ENCODE measurements at regions not wholly inside any gene's neighbourhood (a gene's known extent, or its start where the extent isn't known, plus 50 kb on each side); places are given as distances from the start of the nearest gene placed in this dataset.

DNA sequence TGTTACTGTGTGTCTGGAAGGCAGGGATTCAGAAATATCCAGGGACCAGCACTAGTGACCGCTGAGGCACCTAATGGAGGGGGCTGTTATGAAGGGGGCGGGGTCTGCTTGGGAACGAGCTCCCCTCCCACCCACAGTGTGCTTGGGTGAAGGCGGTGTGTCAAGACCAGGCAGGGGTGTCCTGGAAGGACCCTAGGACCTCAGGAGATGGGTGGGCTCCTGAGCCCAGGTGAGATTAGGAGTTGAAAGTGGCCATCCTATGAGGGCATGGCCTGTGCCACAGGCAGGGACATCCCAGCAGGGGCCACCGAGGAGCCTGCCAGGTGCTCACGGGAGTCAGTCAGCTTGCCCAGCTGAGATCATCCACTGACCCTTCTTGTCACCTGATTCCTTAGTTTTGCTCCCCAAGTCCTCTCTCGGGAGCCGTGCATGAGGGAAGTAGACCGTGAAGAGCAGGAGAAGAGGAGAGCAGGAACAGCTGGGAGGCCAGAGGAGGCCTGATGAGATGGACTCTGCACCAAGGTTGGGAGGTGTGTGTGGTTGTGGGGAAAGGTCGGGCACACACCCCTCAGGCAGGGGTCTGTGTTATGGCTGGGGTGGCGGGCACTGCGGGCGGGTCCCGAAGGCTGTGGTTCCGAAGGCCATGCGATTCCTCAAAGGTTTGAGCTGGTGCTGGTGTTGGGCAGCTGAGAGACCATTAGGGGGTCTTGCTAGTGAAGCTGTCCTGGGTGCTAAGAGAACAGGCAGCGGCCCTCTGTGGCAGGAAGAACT, 180.9 kb upstream of the HS6ST1 start:
- DNase-seq (ENCODE audit: low read depth, low spot score), result no peak
- Histone ChIP-seq H3K79me2 (ENCODE audit: control insufficient read depth, insufficient read depth, low read length) (no peaks in the 10 kb centered on the region), H3K4me2 (ENCODE audit: insufficient read depth, low read length) (no peak overlapping the region), H3K4me1 (ENCODE audit: control insufficient read depth, extremely low read depth, insufficient read depth, low read length) (no peaks in the 10 kb centered on the region), H3K9ac (replicated peaks; ENCODE audit: extremely low read depth, insufficient read depth, low read length) (no peak overlapping the region), H3K27me3 (ENCODE audit: control insufficient read depth in 2 of 2, insufficient read depth in 2 of 2, low read length in 2 of 2) (peaks cover 0 to under 1% of the 10 kb centered on the region in 2 experiments), H3K36me3 (ENCODE audit: control insufficient read depth in 2 of 2, extremely low read depth in 1 of 2, insufficient read depth in 2 of 2, low read length in 2 of 2) (no peaks in the 10 kb centered on the region), H4K20me1 (replicated peaks; ENCODE audit: control insufficient read depth, extremely low read depth, insufficient read depth, low read length) (no peaks in the 10 kb centered on the region), H3K9me3 (replicated peaks; ENCODE audit: control insufficient read depth, insufficient read depth, low read length) (no peaks in the 10 kb centered on the region), H3K27ac (ENCODE audit: insufficient read depth, low read depth, low read length) (no peak overlapping the region), H2AFZ (ENCODE audit: low read depth, low read length) (no peak overlapping the region), H3K4me3 (replicated peaks in 1 of 3; ENCODE audit: insufficient read depth in 1 of 3, low read depth in 1 of 3, low read length in 3 of 3) (no peak overlapping the region), H3K9me1 (replicated peaks; ENCODE audit: control insufficient read depth, extremely low read depth, insufficient read depth, low read length) (no peaks in the 10 kb centered on the region)
- dilution Hi-C loops (cut with MboI; ENCODE audit: extremely low pct_ligation_motif_present, low sequenced_read_pairs) (no loop called here), intact Hi-C loops (cut with micrococcal nuclease) (no loop called here)
- ChIA-PET POLR2A (no interaction called here), CTCF (no interaction called here)
- no TSS peak for BruUV-seq (replicated peaks)
- no peak for FAIRE-seq
- TF ChIP-seq, protein P1, sequence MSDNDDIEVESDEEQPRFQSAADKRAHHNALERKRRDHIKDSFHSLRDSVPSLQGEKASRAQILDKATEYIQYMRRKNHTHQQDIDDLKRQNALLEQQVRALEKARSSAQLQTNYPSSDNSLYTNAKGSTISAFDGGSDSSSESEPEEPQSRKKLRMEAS (IDR thresholded peaks at IDR 0.05; ENCODE audit: insufficient read depth, insufficient read length), result no peak
- no peak for TF ChIP-seq POLR2AphosphoS5 (IDR thresholded peaks at IDR 0.05; ENCODE audit: insufficient read depth, low read depth, low read length)
- TF ChIP-seq POLR2A (IDR thresholded peaks at IDR 0.05; ENCODE audit: low read depth, low read length), result no peak
- TF ChIP-seq, protein P2, sequence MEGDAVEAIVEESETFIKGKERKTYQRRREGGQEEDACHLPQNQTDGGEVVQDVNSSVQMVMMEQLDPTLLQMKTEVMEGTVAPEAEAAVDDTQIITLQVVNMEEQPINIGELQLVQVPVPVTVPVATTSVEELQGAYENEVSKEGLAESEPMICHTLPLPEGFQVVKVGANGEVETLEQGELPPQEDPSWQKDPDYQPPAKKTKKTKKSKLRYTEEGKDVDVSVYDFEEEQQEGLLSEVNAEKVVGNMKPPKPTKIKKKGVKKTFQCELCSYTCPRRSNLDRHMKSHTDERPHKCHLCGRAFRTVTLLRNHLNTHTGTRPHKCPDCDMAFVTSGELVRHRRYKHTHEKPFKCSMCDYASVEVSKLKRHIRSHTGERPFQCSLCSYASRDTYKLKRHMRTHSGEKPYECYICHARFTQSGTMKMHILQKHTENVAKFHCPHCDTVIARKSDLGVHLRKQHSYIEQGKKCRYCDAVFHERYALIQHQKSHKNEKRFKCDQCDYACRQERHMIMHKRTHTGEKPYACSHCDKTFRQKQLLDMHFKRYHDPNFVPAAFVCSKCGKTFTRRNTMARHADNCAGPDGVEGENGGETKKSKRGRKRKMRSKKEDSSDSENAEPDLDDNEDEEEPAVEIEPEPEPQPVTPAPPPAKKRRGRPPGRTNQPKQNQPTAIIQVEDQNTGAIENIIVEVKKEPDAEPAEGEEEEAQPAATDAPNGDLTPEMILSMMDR (IDR thresholded peaks at IDR 0.05; ENCODE audit: extremely low read depth in 1 of 2, insufficient read depth in 1 of 2, low read depth in 1 of 2, low read length in 2 of 2), result no peak
- TF ChIP-seq GATA2 (IDR thresholded peaks at IDR 0.05; ENCODE audit: insufficient read depth, insufficient read length, low read depth, low read length), result no peak
- no peak for TF ChIP-seq JUN (IDR thresholded peaks at IDR 0.05; ENCODE audit: borderline replicate concordance, insufficient read depth, insufficient read length, low read depth)
- no peak for TF ChIP-seq EZH2 (IDR thresholded peaks at IDR 0.05; ENCODE audit: borderline replicate concordance, low read depth, low read length, severe bottlenecking)
- TF ChIP-seq MYC (IDR thresholded peaks at IDR 0.05; ENCODE audit: low read depth, low read length), result no peak
- TF ChIP-seq FOS (IDR thresholded peaks at IDR 0.05; ENCODE audit: borderline replicate concordance, insufficient read depth, low read length), result no peak
